ENCODE measurements at regions not wholly inside any gene's neighbourhood (a gene's known extent, or its start where the extent isn't known, plus 50 kb on each side); places are given as distances from the start of the nearest gene placed in this dataset.

DNA sequence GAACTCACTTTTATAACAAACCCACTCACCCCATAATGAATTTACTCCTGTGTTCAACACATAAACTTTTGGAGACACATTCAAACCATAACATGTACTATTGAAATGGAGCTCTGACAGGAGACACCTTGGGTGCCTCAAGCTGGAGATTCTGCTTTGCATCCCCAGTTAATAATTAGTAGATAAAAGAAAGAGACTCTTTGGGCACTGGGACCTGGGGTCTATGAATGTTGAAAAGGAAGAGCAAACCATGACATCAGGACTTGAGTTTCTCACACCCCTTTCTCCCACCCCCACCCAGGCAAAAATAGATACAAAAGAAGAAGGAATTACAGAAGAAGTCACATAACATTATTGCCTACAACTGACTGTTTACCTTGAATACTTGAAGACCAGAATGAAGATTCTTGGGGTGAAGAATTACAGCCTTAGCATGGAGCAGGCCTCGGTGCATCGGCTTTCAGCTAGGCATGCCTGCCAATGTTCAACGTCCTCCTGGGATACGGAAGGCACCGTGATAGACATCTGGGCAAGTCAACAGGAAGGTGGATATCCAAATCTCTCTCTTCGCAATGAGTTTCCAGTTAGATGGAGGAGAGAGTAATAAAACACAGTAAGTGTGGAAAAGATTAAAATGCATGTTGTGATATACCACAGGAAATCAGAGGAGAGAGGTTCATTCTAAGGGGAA is 316.0 kb downstream of the TRIML1 start:
- peaks cover 4% of the 10 kb centered on the region for H3K9me3 Mint-ChIP-seq
- no peak for DNase-seq (ENCODE audit: low spot score in 2 of 2, unreplicated experiment in 2 of 2)
- no peak overlapping the region for H3K4me3 Mint-ChIP-seq
- no peaks in the 10 kb centered on the region for H3K36me3 Mint-ChIP-seq
- H3K27ac Mint-ChIP-seq: no peak overlapping the region
- TF ChIP-seq, protein P1, sequence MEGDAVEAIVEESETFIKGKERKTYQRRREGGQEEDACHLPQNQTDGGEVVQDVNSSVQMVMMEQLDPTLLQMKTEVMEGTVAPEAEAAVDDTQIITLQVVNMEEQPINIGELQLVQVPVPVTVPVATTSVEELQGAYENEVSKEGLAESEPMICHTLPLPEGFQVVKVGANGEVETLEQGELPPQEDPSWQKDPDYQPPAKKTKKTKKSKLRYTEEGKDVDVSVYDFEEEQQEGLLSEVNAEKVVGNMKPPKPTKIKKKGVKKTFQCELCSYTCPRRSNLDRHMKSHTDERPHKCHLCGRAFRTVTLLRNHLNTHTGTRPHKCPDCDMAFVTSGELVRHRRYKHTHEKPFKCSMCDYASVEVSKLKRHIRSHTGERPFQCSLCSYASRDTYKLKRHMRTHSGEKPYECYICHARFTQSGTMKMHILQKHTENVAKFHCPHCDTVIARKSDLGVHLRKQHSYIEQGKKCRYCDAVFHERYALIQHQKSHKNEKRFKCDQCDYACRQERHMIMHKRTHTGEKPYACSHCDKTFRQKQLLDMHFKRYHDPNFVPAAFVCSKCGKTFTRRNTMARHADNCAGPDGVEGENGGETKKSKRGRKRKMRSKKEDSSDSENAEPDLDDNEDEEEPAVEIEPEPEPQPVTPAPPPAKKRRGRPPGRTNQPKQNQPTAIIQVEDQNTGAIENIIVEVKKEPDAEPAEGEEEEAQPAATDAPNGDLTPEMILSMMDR (IDR thresholded peaks at IDR 0.05; ENCODE audit: unreplicated experiment): no peak
- peaks cover 17% of the 10 kb centered on the region for H3K4me1 Mint-ChIP-seq
- no peaks in the 10 kb centered on the region for H3K27me3 Mint-ChIP-seq (ENCODE audit: low read depth)

DNA sequence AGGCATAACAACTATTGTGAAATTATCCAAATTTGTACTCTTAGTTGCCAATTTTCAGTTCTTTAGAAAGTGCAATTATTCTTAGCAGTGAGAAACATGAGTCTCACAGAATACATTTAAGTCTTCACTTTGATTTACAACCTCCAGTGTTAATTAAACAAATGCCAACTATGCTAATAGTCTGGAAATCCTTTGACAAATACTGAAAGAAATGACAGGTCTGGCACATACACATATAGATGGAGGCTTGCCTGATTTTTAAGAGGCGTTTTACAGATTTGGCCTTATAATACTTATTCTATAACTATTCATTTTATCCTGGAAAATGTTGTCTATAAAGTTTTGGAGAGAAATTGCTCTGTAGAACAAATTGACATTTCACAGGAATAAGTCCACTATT is 320.1 kb downstream of the TRIML1 start:
- H3K36me3 Mint-ChIP-seq: peaks cover 7% of the 10 kb centered on the region
- no peak for DNase-seq (ENCODE audit: low spot score in 2 of 2, unreplicated experiment in 2 of 2)
- H3K27me3 Mint-ChIP-seq (ENCODE audit: low read depth): no peaks in the 10 kb centered on the region
- H3K4me3 Mint-ChIP-seq: no peak overlapping the region
- TF ChIP-seq, protein P1 (IDR thresholded peaks at IDR 0.05; ENCODE audit: unreplicated experiment): no peak
- H3K9me3 Mint-ChIP-seq: peaks cover 33% of the 10 kb centered on the region
- H3K27ac Mint-ChIP-seq: no peak overlapping the region
- no peaks in the 10 kb centered on the region for H3K4me1 Mint-ChIP-seq

DNA sequence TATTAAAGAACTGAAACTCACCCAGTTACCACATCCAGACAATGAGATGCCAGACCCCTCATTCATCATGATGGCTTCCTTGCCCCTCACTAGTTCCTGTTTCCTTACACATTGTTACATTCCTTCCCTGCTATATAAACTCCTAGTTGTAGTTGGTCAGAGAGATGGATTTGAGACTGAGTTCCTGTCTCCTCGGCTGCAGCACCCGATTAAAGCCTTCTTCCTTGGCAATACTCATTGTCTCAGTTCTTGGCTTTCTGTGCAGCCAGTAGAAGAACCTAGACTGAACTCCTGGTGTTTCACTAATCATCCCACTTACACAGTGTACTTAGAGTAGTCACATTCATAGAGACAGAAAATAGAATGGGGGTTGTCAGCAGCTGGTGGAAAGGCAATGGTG is 324.7 kb downstream of the TRIML1 start:
- H3K4me3 Mint-ChIP-seq: no peak overlapping the region
- no peaks in the 10 kb centered on the region for H3K4me1 Mint-ChIP-seq
- peaks cover 33% of the 10 kb centered on the region for H3K9me3 Mint-ChIP-seq
- H3K36me3 Mint-ChIP-seq: peaks cover 7% of the 10 kb centered on the region
- TF ChIP-seq, protein P1 (IDR thresholded peaks at IDR 0.05; ENCODE audit: unreplicated experiment): no peak
- no peaks in the 10 kb centered on the region for H3K27me3 Mint-ChIP-seq (ENCODE audit: low read depth)
- no peak overlapping the region for H3K27ac Mint-ChIP-seq
- DNase-seq (ENCODE audit: low spot score in 2 of 2, unreplicated experiment in 2 of 2): no peak

DNA sequence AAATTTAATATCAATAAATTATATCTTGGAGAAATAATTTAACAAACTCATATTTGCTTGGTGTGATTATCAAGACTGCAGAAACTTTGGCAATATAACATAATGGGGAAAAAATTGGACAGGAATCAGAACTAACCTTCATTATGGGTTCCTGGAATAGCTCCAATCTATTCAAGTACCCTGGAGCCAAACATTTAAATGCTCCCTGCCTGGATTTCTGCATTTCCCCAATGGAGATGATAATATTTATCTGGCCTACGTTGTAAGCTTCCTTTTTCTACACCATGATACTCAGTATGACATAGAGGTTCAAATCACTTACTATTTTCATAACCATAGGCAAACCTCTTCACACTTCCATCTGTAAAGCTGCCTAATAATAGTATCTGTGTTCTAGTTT is 326.8 kb downstream of the TRIML1 start:
- H3K4me1 Mint-ChIP-seq: no peaks in the 10 kb centered on the region
- peaks cover 28% of the 10 kb centered on the region for H3K9me3 Mint-ChIP-seq
- TF ChIP-seq, protein P1 (IDR thresholded peaks at IDR 0.05; ENCODE audit: unreplicated experiment): no peak
- no peaks in the 10 kb centered on the region for H3K27me3 Mint-ChIP-seq (ENCODE audit: low read depth)
- no peak overlapping the region for H3K27ac Mint-ChIP-seq
- peaks cover 7% of the 10 kb centered on the region for H3K36me3 Mint-ChIP-seq
- no peak for DNase-seq (ENCODE audit: low spot score in 2 of 2, unreplicated experiment in 2 of 2)
- H3K4me3 Mint-ChIP-seq: no peak overlapping the region

DNA sequence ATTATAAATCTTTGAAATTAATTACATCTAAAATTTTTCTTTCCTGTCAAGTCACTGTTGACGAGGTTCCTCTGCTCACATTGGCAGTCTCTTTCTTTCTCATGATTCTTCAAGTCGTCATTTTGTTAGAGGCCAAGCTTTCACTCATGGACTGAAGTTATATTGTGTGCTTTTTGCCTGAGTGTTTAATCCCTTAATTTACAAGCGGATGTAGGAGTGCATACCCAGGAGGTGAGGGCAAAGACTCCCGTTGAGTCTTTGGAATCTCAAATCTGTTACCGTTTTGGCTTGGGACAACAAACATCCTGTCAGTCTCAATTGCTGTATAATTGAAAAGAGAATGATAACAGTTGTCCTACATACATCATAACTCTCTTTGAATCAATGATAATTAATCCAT is 345.0 kb downstream of the TRIML1 start:
- Mint-ChIP-seq H3K27ac (no peak overlapping the region), H3K4me1 (no peaks in the 10 kb centered on the region), H3K9me3 (peaks cover 11% of the 10 kb centered on the region), H3K27me3 (ENCODE audit: low read depth) (no peaks in the 10 kb centered on the region), H3K36me3 (no peaks in the 10 kb centered on the region), H3K4me3 (no peak overlapping the region)
- TF ChIP-seq, protein P1 (IDR thresholded peaks at IDR 0.05; ENCODE audit: unreplicated experiment): no peak
- DNase-seq (ENCODE audit: low spot score in 2 of 2, unreplicated experiment in 2 of 2): no peak

DNA sequence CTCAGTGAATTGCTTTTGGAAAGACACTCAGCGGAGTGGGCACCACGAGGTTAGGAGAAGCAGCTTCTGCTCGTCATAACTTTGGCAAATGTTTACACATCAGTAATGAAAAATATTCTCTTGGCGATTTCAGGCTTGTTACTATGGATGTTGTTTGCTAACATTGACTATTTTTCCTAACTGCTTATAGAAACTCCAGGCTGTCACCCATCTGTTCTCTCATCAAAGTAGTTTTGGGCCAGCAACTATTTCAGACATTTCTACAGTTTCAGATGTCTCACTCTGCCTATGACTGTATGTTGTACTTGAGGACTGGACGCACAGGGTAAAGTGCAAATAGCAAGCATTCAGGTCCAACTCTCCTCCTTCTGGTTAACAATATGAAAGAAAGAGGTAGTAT is 346.7 kb downstream of the TRIML1 start:
- Mint-ChIP-seq H3K9me3 (peaks cover 21% of the 10 kb centered on the region), H3K4me1 (no peaks in the 10 kb centered on the region), H3K27me3 (ENCODE audit: low read depth) (no peaks in the 10 kb centered on the region), H3K36me3 (no peaks in the 10 kb centered on the region), H3K4me3 (no peak overlapping the region), H3K27ac (no peak overlapping the region)
- TF ChIP-seq, protein P1 (IDR thresholded peaks at IDR 0.05; ENCODE audit: unreplicated experiment): no peak
- DNase-seq (ENCODE audit: low spot score in 2 of 2, unreplicated experiment in 2 of 2): no peak
